ENCODE measurements at regions not wholly inside any gene's neighbourhood (a gene's known extent, or its start where the extent isn't known, plus 50 kb on each side); places are given as distances from the start of the nearest gene placed in this dataset.

DNA sequence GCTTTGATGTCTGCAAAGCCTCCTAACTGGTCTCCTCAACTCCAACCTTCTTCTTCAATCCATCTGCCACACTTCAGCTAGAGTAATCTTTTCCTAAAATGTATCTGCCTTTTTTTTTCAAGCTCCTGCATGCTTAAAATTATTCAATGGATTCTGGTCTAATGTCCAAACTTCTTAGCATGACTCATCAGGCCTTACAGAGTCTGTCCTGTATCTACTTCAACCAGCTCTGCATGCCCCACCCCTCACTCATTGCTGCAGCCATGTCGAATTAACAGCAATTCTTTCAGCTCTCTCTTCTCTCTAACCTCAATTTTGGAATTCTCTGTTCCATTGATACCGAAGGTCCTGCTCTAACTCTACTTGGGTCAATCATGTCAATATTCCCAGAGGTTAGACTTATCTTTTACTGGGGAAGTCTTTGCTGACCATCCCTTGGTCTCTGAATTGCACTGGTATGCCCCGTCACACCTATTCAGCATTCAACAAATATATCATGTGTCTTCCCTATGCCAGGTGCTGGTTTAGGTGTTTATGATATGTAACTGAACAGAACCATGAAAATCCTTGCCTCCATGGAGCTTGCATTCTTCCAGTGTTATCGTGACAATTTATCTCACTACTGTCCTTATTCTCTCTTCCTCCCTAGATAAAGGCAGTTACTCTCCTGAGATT, 88.5 kb upstream of the NANOGP8 start (continued):
- TF ChIP-seq, protein P1, sequence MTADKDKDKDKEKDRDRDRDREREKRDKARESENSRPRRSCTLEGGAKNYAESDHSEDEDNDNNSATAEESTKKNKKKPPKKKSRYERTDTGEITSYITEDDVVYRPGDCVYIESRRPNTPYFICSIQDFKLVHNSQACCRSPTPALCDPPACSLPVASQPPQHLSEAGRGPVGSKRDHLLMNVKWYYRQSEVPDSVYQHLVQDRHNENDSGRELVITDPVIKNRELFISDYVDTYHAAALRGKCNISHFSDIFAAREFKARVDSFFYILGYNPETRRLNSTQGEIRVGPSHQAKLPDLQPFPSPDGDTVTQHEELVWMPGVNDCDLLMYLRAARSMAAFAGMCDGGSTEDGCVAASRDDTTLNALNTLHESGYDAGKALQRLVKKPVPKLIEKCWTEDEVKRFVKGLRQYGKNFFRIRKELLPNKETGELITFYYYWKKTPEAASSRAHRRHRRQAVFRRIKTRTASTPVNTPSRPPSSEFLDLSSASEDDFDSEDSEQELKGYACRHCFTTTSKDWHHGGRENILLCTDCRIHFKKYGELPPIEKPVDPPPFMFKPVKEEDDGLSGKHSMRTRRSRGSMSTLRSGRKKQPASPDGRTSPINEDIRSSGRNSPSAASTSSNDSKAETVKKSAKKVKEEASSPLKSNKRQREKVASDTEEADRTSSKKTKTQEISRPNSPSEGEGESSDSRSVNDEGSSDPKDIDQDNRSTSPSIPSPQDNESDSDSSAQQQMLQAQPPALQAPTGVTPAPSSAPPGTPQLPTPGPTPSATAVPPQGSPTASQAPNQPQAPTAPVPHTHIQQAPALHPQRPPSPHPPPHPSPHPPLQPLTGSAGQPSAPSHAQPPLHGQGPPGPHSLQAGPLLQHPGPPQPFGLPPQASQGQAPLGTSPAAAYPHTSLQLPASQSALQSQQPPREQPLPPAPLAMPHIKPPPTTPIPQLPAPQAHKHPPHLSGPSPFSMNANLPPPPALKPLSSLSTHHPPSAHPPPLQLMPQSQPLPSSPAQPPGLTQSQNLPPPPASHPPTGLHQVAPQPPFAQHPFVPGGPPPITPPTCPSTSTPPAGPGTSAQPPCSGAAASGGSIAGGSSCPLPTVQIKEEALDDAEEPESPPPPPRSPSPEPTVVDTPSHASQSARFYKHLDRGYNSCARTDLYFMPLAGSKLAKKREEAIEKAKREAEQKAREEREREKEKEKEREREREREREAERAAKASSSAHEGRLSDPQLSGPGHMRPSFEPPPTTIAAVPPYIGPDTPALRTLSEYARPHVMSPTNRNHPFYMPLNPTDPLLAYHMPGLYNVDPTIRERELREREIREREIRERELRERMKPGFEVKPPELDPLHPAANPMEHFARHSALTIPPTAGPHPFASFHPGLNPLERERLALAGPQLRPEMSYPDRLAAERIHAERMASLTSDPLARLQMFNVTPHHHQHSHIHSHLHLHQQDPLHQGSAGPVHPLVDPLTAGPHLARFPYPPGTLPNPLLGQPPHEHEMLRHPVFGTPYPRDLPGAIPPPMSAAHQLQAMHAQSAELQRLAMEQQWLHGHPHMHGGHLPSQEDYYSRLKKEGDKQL (CRISPR knock-in tag; IDR thresholded peaks at IDR 0.05; ENCODE audit: borderline replicate concordance): no peak
- TF ChIP-seq ZNF609 (CRISPR knock-in tag; IDR thresholded peaks at IDR 0.05; ENCODE audit: borderline replicate concordance) (no peak), TRIM25 (IDR thresholded peaks at IDR 0.05; ENCODE audit: borderline replicate concordance) (no peak), HINFP (tag; conservative IDR thresholded peaks at IDR 0.05; ENCODE audit: low read depth) (no peak), ZBTB17 (CRISPR knock-in tag; IDR thresholded peaks at IDR 0.05) (no peak), CTBP1 (IDR thresholded peaks at IDR 0.05; ENCODE audit: borderline replicate concordance) (no peak), ZNF586 (CRISPR knock-in tag; conservative IDR thresholded peaks at IDR 0.05) (no peak), ZNF561 (CRISPR knock-in tag; conservative IDR thresholded peaks at IDR 0.05) (no peak), PBX2 (CRISPR knock-in tag; IDR thresholded peaks at IDR 0.05; ENCODE audit: low read depth) (no peak), PBX2 (tag; conservative IDR thresholded peaks at IDR 0.05; ENCODE audit: low read depth) (no peak)
